SK-N-DZ (cell line): ENCODE measurements at regions not wholly inside any gene's neighbourhood (a gene's known extent, or its start where the extent isn't known, plus 50 kb on each side); places are given as distances from the start of the nearest gene placed in this dataset.

Source experiments
- DNase-seq: peaks from one replicate; pipeline ENCODE4 v3.0.0-alpha.2; 2015; ENCODE audit warnings: low spot score

DNA sequence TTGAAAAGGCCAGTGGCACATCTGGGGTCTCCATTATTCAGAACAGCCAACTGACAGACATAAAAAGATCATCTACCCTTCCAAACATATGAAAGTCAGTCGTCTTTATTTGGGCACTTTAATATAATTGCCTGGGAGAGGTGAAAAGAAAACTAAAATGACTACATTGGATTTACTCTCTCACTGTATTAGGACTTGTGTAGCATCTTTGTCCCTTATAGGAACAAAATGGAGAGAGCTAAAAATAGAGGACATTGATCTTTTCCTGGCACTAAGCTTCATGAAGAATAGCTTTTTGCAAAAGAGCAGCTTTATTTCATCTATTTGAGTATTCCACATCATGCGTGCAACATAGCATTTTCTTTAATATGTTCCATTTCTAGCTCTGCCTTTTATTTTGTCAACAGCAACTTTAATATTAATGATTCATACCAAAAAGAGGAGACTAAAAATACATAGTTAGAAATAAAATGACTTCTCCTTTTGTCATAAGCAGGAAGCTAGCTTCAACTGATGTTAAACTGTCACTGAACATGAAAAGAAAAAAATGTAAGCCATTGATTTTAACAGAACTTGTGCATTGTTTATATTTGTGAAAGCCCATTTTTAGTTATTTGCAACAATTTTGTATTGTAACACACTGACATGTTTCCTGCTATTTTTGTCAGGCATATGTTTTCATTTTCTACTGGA, 254.6 kb downstream of the SEC23A start:
- no peak for DNase-seq

DNA sequence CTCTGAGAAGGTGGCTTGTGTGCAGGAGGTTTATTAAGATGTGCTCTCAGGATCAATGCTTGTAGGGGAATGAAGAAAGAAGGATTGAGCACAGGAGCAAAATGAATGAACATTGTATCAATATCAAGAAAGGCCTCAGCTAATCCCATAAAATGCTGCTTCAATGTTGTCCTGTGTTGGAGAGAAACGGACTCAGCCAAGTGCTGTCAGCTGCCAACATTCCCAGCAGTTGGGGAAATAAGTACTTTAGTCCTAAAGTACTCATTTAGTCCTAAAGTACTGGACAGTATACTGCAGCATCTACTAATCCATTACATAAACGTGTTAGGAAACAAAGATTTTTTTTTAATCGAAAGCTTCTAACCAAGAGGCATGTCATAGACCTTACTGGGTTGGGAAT, 255.9 kb downstream of the SEC23A start:
- no peak for DNase-seq

DNA sequence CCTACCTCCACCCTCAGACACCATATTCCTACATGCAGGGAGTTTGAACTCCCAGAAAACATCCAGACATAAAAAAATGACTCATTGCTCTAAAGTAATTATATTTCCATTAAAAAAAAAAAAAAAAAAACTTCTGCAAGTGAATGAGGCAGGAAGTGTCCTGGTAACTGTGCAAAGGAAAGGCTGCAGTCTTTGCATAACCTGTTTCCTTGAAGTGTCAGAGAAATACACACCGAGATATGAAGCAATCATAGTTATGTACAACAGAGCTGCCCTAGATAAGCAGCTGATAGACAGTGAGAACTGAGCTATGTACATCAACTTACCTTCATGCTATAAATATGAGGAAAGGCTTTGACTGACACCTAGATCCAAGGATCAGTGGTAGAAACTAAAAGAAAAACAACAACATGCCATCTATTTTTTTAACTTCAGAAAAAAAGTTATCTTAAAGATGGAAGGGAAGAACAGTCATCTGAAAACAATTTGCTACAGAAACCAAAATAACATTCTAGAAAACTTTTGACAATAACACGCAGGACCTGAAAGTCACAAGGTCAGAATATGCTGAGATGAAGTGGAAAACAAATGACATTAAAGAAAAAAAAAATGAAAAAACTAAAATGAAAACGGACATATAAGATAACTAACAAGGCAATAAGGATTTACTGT, 263.2 kb downstream of the SEC23A start:
- DNase-seq = no peak

- no peak for DNase-seq
These were observed 264.1 kb downstream of the SEC23A start for GRCh38 chr14:38838979-38839323.

- DNase-seq = no peak
These were observed 264.7 kb downstream of the SEC23A start for GRCh38 chr14:38838049-38838978.

- DNase-seq = no peak
These were observed 265.5 kb downstream of the SEC23A start for GRCh38 chr14:38837343-38838048.

DNA sequence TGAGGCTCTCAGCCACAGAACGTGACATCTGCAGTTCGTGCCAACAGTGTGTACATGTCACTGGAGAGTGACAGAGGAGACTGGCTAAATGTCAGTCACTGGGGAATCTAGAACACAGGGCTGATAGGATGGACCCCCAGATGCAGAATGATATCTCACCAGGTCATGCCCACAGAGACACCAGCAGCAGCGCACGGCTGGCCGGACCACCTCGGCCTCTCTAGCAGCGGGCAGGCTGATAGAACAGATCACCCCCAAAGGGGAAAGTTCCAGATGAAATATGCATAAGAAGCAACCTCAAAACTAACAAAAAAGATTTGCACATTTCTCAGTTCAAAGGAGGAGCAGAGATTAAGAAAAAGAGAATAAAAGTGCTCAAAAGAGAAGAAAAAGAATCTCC, 266.5 kb downstream of the SEC23A start:
- DNase-seq = no peak

DNA sequence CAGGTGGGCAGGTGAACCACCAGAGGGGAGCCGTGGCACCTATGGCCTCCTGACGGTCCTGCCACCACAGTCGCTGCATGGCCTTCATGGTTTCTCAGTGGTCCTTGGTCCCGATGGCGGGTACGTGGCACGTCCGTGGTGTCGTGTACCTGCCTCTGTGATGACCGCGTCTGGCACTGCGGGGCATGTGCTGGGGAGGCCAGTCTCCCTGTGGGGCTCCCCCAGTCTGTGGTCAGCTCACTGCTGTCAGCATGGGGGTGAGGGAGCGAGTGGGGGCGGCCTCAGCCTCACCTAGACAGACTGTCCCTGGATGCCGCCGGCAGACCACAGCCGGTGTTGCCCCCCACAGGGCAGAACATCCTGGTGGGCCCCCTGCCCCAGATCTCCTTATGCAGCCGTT, 267.2 kb downstream of the SEC23A start:
- no peak for DNase-seq

- DNase-seq = no peak
These were observed 274.7 kb downstream of the SEC23A start for GRCh38 chr14:38828183-38828827.

DNA sequence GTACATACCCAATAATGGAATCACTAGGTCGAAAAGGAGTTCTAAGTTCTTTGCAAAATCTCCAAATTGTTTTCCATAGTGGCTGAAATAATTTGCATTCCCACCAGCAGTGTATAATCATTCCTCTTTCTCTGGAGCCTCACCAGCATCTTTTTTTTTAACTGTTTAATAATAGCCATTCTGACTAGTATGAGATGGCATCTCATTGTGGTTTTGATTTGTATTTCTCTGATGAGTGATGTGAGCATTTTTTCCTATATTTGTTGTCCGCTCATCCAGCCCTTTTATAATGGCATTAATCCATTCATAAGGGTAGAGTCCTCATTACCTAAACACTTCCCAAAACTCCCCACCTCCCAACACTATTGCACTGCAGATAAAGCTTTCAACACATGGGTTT, 278.3 kb downstream of the SEC23A start:
- no peak for DNase-seq

DNA sequence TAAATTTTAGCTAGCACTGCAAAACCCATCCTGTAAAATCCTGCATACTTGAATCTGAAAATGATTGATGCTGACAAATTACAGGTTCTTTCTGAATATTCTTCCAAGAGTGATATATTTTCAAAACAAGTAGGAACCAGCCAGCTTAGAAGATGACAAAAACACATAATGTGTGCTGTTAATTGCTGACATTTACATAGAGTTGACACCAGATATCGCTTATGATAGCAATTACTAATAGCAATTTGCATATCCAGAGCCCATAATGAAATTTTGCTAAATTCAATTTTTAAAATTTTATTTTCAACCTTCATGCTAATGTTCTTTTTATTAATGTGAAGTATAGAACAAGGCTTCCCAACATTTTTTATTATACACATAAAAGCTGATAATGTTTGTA, 284.5 kb downstream of the SEC23A start:
- no peak for DNase-seq

DNA sequence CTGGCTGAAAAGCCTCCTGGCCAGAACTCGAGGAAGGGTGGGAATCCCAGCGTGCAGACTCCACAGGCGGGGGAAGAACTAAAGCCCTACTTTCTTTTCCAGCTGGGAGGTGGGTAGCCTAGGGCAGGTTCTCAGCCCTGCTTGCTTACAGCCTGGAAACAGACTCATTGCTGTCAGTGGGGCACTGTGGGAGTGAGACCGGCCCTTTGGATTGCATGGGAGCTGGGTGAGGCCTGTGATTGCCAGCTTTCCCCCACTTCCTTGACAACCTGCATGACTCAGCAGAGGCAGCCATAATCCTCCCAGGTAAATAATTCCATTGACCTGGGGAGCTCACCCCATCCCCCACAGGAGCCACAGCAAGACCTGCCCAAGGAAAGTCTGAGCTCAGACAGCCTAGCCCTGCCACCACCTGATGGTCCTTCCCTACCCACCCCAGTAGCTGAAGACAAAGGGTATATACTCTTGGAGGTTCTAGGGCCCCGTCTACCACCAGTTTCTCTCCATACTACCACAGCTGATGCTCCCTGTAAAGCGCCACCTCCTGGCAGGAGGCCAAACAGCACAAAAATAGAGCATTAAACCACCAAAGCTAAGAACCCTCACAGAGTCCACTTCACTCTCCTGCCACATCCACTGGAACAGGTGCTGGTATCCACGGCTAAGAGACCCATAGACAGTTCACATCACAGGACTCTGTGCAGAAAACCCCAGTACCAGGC, 294.1 kb downstream of the SEC23A start:
- DNase-seq = no peak

GRCh38 chr14:38799671-38800070, 303.4 kb downstream of the SEC23A start:
- DNase-seq = no peak

DNA sequence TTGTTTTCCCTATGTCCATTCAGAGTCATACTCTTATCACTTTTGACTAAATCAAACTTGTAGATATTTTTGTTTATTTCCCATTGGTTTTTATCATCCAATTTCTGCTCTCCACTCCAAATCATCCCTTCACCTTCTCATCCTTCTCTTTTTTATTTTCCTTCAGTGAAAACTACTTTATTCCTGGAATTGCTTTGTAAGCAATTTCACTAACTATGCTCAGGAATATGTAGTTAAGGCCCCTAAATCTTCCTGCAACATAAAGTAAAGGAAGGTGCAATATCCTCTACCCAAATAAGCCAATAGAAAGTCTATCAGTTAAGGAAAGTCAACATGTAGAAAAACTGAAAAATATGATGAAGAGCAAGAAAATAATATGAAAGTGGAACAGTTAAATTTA, 308.4 kb downstream of the SEC23A start:
- no peak for DNase-seq

GRCh38 chr14:38791862-38792261, 311.2 kb downstream of the SEC23A start:
- no peak for DNase-seq

DNA sequence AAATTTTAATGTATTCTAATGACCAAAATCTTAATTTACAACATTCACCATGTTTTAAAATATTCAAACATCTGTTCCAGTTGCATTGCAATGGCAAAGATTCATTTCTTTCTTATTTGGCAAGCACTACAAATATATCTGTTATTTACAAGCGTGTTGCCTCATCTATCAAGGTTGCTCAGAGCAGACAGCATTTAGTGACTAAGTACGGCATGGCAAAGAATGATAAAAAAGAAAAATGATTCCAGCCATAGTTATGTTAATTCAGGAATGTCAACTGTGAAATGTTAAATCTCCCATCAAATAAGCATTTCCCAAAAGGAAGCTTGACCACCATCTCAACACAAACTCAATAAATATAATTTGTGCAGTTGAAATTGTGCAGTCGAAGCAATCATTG, 312.1 kb downstream of the SEC23A start:
- no peak for DNase-seq

GRCh38 chr14:38789805-38790204, 313.2 kb downstream of the SEC23A start:
- DNase-seq = no peak

DNA sequence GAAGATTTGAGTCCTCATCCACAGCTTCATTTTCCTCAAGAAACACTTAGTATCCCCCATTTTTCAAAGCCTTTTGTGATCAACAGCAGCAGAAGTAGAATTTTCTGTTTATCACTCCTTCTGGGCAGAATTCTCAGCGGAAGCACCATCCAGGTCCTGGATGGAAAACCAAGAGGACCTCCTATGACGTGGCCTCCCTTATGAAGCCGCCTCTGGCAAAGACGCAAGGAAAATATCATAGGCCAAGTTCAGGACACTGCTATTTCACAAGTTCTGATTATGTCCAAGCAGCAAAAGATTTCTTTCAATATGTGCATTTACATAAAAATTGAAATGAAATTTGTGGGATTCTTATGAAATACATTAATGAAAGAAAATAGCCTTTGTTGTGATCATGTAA, 315.0 kb downstream of the SEC23A start:
- DNase-seq = no peak

GRCh38 chr14:38786921-38787320, 316.1 kb downstream of the SEC23A start:
- no peak for DNase-seq

DNA sequence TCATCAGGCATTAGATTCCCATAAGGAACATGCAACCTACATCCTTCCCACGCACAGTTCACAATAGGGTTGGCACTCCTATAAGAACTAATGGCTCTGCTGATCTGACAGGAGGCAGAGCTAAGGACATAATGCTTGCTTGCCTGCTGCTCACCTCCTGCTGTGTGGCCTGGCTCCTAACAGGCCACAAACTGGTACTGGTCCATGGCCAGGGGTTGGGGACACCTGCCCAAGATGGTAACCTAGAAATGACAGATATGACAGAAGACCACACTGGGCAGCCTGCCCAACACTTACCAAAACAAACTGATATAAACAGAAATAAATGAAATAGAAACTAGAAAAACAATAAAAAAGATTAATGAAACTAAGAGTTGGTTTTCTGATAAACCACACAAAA, 325.6 kb downstream of the SEC23A start:
- DNase-seq = no peak

- no peak for DNase-seq
These were observed 327.0 kb downstream of the SEC23A start for GRCh38 chr14:38775986-38776385.
